Mammary epithelial cell (primary cell): ENCODE measurements at regions not wholly inside any gene's neighbourhood (a gene's known extent, or its start where the extent isn't known, plus 50 kb on each side); places are given as distances from the start of the nearest gene placed in this dataset.

Experiments used
- CTCF ChIP-seq, 2 donors: IDR thresholded peaks in 1 of 2; conservative IDR thresholded peaks in 1 of 2; 2 replicates each; pipeline ENCODE4 v1.5.1; 2011 to 2012; ENCODE audit warnings: inconsistent platforms in 2 of 2, low read length in 2 of 2, mild to moderate bottlenecking in 2 of 2, control low read depth in 1 of 2, low read depth in 1 of 2; ENCODE audit not compliant: insufficient read depth in 1 of 2; ENCODE audit errors: extremely low read depth in 1 of 2
- EZH2 ChIP-seq: IDR thresholded peaks from 2 replicates; pipeline ENCODE4 v1.6.1; 2012; ENCODE audit warnings: low read length, inconsistent platforms, borderline replicate concordance

- TF ChIP-seq EZH2 (no peak), CTCF (conservative IDR thresholded peaks at IDR 0.05 in 1 of 2, IDR thresholded peaks at IDR 0.05 in 1 of 2; ENCODE audit: extremely low read depth in 1 of 2, insufficient read depth in 1 of 2, low read depth in 1 of 2, low read length in 2 of 2) (no peak)
Measured at GRCh38 chr3:4084271-4084670, 218.9 kb upstream of the SETMAR start.
